Erythroblast (primary cell): ENCODE measurements at regions not wholly inside any gene's neighbourhood (a gene's known extent, or its start where the extent isn't known, plus 50 kb on each side); places are given as distances from the start of the nearest gene placed in this dataset.
A peak's percentile ranks its signal among the peaks of the same experiment; 100 is the strongest.

Experiments
- DNase-seq, 2 experiments: peaks; one replicate each; lab custom pipeline; 2025; lab: John Stamatoyannopoulos, UW
- GATA1 ChIP-seq: IDR thresholded peaks from 2 replicates; pipeline ENCODE4 v1.6.1; 2011; ENCODE audit warnings: low read depth, mild to moderate bottlenecking, control low read depth, low read length, moderate library complexity
- POLR2A ChIP-seq: IDR thresholded peaks from 2 replicates; pipeline ENCODE4 v1.6.1; 2011; ENCODE audit warnings: mild to moderate bottlenecking, low read length

- no peak for DNase-seq
- TF ChIP-seq GATA1 (no peak), POLR2A (no peak)
Measured at GRCh38 chr17:36746381-36747053, 145.1 kb downstream of the MRM1 start.

GRCh38 chr17:36747861-36748260, 146.5 kb downstream of the MRM1 start:
- no peak for TF ChIP-seq GATA1
- no peak for TF ChIP-seq POLR2A
- DNase-seq: no peak

- TF ChIP-seq GATA1: no peak
- no peak for TF ChIP-seq POLR2A
Measured at GRCh38 chr17:36748272-36748671, 146.9 kb downstream of the MRM1 start.

GRCh38 chr17:36749493-36749892, 148.1 kb downstream of the MRM1 start:
- TF ChIP-seq POLR2A: no peak
- no peak for TF ChIP-seq GATA1
- no peak for DNase-seq

More at GRCh38 chr17:36748272-36748671, 146.9 kb downstream of the MRM1 start:
- no peak for DNase-seq

- no peak for DNase-seq
- TF ChIP-seq POLR2A (no peak), GATA1 (no peak)
Measured at GRCh38 chr17:36750316-36750885, 149.0 kb downstream of the MRM1 start.

- DNase-seq: no peak
- TF ChIP-seq GATA1: no peak
- TF ChIP-seq POLR2A: no peak
Measured at GRCh38 chr17:36752096-36752888, 150.9 kb downstream of the MRM1 start.

GRCh38 chr17:36755586-36755985, 154.2 kb downstream of the MRM1 start:
- TF ChIP-seq GATA1: no peak
- TF ChIP-seq POLR2A: no peak
- peak; percentile 53 to 61 for DNase-seq

GRCh38 chr17:36756695-36757094, 155.3 kb downstream of the MRM1 start:
- no peak for DNase-seq
- no peak for TF ChIP-seq GATA1
- TF ChIP-seq POLR2A: no peak

- DNase-seq: no peak
- TF ChIP-seq GATA1: no peak
- no peak for TF ChIP-seq POLR2A
Measured at GRCh38 chr17:36760425-36760824, 159.0 kb downstream of the MRM1 start.

- DNase-seq: peak in 1 of 2 experiments; percentile 9
- TF ChIP-seq GATA1 (no peak), POLR2A (no peak)
Measured at GRCh38 chr17:36761203-36761950, 160.0 kb downstream of the MRM1 start.

- no peak for TF ChIP-seq POLR2A
- no peak for TF ChIP-seq GATA1
- DNase-seq: no peak
Measured at GRCh38 chr17:36765436-36766043, 164.2 kb downstream of the MRM1 start.

GRCh38 chr17:36768394-36768793, 167.0 kb downstream of the MRM1 start:
- no peak for DNase-seq
- no peak for TF ChIP-seq POLR2A
- TF ChIP-seq GATA1: no peak

GRCh38 chr17:36773039-36773438, 164.2 kb upstream of the LHX1 start:
- no peak for TF ChIP-seq POLR2A

GRCh38 chr17:36777118-36777517, 160.2 kb upstream of the LHX1 start:
- TF ChIP-seq POLR2A: no peak
- TF ChIP-seq GATA1: no peak
- peak; percentile 10 to 17 for DNase-seq

More at GRCh38 chr17:36773039-36773438, 164.2 kb upstream of the LHX1 start:
- DNase-seq: no peak
